Osteocyte (in vitro differentiated cells): ENCODE measurements at regions not wholly inside any gene's neighbourhood (a gene's known extent, or its start where the extent isn't known, plus 50 kb on each side); places are given as distances from the start of the nearest gene placed in this dataset.

Experiments used
- DNase-seq: peaks from one replicate; pipeline ENCODE4 v3.0.0; 2021; ENCODE audit warnings: mixed read lengths; ENCODE audit not compliant: unreplicated experiment; ENCODE audit errors: extremely low spot score
- H3K27ac Mint-ChIP-seq: one replicate; pipeline ENCODE4 v1.8.0; 2021; ENCODE audit warnings: mild to moderate bottlenecking, mixed read lengths; ENCODE audit not compliant: unreplicated experiment
- H3K27me3 Mint-ChIP-seq: one replicate; pipeline ENCODE4 v1.8.0; 2021; ENCODE audit warnings: mixed read lengths; ENCODE audit not compliant: unreplicated experiment
- H3K36me3 Mint-ChIP-seq: one replicate; pipeline ENCODE4 v1.8.0; 2021; ENCODE audit warnings: mixed read lengths; ENCODE audit not compliant: unreplicated experiment
- H3K4me1 Mint-ChIP-seq: one replicate; pipeline ENCODE4 v1.8.0; 2021; ENCODE audit warnings: mixed read lengths; ENCODE audit not compliant: unreplicated experiment
- H3K4me3 Mint-ChIP-seq: one replicate; pipeline ENCODE4 v1.8.0; 2021; ENCODE audit warnings: mild to moderate bottlenecking, moderate library complexity, mixed read lengths; ENCODE audit not compliant: unreplicated experiment
- H3K9me3 Mint-ChIP-seq: one replicate; pipeline ENCODE4 v1.8.0; 2021; ENCODE audit warnings: mixed read lengths; ENCODE audit not compliant: unreplicated experiment
- TF ChIP-seq, protein P1 (sequence below): fragments of 200-600 bp; sonication (generic); IDR thresholded peaks from 2 replicates; pipeline ENCODE4 v1.5.0; 2021; ENCODE audit warnings: antibody characterized with exemption, mild to moderate bottlenecking, moderate library complexity

DNA sequence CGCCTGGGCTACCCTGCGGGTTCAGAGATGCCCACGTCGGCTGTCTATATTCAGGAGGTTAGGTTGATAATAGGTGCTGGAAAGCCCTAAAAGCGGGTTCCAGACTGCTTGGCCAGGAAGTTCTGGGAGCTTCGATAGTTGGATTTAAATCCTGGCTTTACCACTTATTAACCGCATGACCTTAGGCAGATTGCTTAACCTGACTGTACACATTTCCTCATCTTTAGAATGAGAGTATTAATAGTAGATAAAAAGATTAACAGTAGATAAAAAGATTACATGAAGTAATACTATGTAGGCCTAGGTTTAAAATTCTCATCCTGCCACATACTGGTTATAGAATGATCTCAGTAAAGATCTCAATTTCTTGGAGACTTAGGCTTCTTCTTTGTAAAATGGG is 75.0 kb upstream of the ESX1 start:
- no peak for DNase-seq
- peaks cover 5% of the 10 kb centered on the region for H3K4me1 Mint-ChIP-seq
- H3K27me3 Mint-ChIP-seq: no peaks in the 10 kb centered on the region
- TF ChIP-seq, protein P1, sequence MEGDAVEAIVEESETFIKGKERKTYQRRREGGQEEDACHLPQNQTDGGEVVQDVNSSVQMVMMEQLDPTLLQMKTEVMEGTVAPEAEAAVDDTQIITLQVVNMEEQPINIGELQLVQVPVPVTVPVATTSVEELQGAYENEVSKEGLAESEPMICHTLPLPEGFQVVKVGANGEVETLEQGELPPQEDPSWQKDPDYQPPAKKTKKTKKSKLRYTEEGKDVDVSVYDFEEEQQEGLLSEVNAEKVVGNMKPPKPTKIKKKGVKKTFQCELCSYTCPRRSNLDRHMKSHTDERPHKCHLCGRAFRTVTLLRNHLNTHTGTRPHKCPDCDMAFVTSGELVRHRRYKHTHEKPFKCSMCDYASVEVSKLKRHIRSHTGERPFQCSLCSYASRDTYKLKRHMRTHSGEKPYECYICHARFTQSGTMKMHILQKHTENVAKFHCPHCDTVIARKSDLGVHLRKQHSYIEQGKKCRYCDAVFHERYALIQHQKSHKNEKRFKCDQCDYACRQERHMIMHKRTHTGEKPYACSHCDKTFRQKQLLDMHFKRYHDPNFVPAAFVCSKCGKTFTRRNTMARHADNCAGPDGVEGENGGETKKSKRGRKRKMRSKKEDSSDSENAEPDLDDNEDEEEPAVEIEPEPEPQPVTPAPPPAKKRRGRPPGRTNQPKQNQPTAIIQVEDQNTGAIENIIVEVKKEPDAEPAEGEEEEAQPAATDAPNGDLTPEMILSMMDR: no peak
- no peak overlapping the region for H3K4me3 Mint-ChIP-seq
- no peak overlapping the region for H3K27ac Mint-ChIP-seq
- H3K9me3 Mint-ChIP-seq: peaks cover 11% of the 10 kb centered on the region
- H3K36me3 Mint-ChIP-seq: no peaks in the 10 kb centered on the region

DNA sequence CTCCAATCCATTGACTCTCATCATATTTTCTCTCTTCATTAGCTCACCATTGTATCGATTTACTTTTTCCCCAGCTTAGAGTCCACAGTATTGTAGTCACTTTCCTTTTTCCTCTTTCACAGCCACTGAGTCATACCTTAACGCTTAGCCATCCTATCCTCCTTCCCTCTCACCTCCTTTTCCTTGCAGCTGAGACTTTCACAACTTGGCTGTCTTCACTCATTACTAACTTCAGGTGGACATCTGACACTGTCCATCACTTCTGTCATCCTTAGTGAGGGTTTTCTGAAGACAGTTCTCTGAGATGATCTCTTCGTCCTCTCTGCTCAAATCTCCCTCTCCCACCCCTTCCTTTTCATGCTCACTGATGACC is 70.5 kb upstream of the ESX1 start:
- peaks cover 7% of the 10 kb centered on the region for H3K9me3 Mint-ChIP-seq
- no peak overlapping the region for H3K27ac Mint-ChIP-seq
- DNase-seq: no peak
- no peaks in the 10 kb centered on the region for H3K27me3 Mint-ChIP-seq
- no peak overlapping the region for H3K4me3 Mint-ChIP-seq
- TF ChIP-seq, protein P1: no peak
- no peaks in the 10 kb centered on the region for H3K36me3 Mint-ChIP-seq
- H3K4me1 Mint-ChIP-seq: no peaks in the 10 kb centered on the region

DNA sequence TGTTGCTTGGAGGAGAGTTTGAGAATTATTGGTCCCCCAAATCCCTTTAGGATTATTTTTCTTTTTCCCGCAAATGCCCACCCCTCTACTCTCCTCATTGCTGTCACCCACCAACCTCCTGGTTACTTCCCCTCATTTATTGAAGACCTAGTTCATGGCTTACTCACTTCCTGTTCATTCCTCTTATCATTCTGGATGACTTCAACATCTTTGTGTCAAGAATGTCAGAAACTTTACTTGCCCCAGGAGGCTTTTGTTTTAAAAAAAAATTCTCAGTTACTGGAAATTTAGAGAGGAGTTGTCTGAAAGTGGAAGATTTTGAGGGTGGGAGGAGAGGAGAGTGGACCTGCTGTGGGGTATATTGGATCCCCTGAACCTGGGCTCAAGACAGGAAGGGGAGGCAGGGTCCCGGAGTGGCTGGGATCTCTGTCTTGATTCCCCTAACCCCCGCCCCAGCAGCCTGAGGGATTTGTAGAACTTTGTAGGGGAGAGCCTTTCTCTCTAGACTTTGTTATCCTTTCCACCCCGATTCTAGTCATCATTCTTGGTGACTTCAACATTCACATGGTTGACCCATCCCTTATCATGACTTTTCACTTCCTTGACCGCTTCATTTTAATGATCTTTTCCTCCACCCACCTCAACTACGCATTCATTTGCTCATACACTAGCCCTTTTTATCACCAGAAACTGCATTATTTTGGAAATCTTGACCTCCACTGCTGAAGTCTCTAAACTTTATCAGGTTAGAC is 69.9 kb upstream of the ESX1 start:
- DNase-seq: no peak
- no peaks in the 10 kb centered on the region for H3K36me3 Mint-ChIP-seq
- H3K27me3 Mint-ChIP-seq: no peaks in the 10 kb centered on the region
- TF ChIP-seq, protein P1: no peak
- H3K9me3 Mint-ChIP-seq: peaks cover 7% of the 10 kb centered on the region
- no peaks in the 10 kb centered on the region for H3K4me1 Mint-ChIP-seq
- H3K27ac Mint-ChIP-seq: no peak overlapping the region
- no peak overlapping the region for H3K4me3 Mint-ChIP-seq

DNA sequence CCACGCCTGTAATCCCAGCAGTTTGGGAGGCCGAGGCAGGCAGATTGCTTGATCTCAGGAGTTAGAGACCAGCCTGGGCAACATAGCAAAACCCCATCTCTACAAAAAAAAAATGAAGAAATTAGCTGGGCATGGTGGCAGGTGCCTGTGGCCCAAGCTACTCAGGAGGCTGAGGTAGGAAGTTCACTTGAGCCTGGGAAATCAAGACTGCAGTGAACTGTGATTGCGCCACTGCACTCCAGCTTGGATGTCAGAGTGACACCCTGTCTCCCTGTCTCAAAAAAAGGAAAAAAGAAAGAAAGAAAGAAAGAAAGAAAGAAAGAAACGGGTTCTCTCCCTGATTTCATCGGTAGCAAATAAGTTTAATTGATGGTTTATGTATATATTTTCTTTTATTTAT is 64.6 kb upstream of the ESX1 start:
- peaks cover 3% of the 10 kb centered on the region for H3K9me3 Mint-ChIP-seq
- no peaks in the 10 kb centered on the region for H3K27me3 Mint-ChIP-seq
- no peak overlapping the region for H3K4me3 Mint-ChIP-seq
- TF ChIP-seq, protein P1: no peak
- no peaks in the 10 kb centered on the region for H3K36me3 Mint-ChIP-seq
- no peak overlapping the region for H3K27ac Mint-ChIP-seq
- no peaks in the 10 kb centered on the region for H3K4me1 Mint-ChIP-seq
- no peak for DNase-seq

DNA sequence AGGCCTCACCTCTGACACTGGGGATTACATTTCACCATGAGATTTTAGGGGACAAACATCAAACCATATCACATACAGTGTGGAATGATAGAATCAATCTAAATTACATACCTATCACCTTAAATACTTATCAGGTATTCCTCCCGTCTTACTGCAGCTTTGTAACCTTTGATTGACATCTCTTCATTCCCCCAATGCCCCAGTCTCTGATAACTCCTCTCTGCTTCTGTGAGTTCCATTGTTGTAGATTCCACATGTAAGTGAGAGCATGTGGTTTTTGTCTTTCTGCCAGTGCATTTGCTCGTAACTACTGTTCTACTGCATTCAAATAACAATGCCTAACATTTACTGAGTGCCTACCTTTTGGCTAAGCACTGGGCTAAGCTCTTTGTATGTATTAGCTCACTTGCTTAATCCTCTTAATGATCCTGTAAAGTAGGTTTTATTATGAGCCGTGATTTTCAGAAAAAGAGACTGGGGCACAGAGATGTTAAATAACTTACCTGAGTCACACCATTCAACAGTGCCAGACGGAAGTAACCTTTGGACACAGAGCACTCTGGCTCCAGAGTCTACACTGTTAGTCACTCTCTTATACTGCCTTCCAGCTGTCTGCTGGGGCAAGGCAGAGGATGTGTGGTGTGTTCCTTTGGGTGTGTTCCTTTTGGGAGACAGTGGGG is 63.7 kb upstream of the ESX1 start:
- Mint-ChIP-seq H3K4me3 (no peak overlapping the region), H3K9me3 (peaks cover 3% of the 10 kb centered on the region), H3K27me3 (no peaks in the 10 kb centered on the region), H3K36me3 (no peaks in the 10 kb centered on the region), H3K4me1 (no peaks in the 10 kb centered on the region), H3K27ac (no peak overlapping the region)
- no peak for DNase-seq
- TF ChIP-seq, protein P1: no peak
